ENCODE measurements at regions not wholly inside any gene's neighbourhood (a gene's known extent, or its start where the extent isn't known, plus 50 kb on each side); places are given as distances from the start of the nearest gene placed in this dataset.

GRCh38 chr17:27076814-27077213 lies 217.1 kb upstream of the WSB1 start (continued):
- TF ChIP-seq ZNF280A (IDR thresholded peaks at IDR 0.05; ENCODE audit: low read depth, partially characterized antibody) (no peak), HSF4 (CRISPR knock-in tag; IDR thresholded peaks at IDR 0.05; ENCODE audit: borderline replicate concordance) (no peak), NFIC (IDR thresholded peaks at IDR 0.05) (peak; percentile 94), KAT8 (IDR thresholded peaks at IDR 0.05; ENCODE audit: low read depth) (no peak), NFIX (CRISPR knock-in tag; IDR thresholded peaks at IDR 0.05; ENCODE audit: low read depth) (peak; percentile 91), TAF9B (IDR thresholded peaks at IDR 0.05; ENCODE audit: partially characterized antibody) (no peak), ZNF586 (CRISPR knock-in tag; conservative IDR thresholded peaks at IDR 0.05) (no peak)

GRCh38 chr17:27078296-27078695 lies 215.6 kb upstream of the WSB1 start:
- no peak overlapping the region for H3K27ac ChIP-seq (ENCODE audit: extremely low read depth, low read depth, low read length)
- in situ Hi-C loops (cut with MboI) (no loop called here), intact Hi-C loops (cut with micrococcal nuclease) (no loop called here)
- FAIRE-seq (no peak), DNase-seq (ENCODE audit: extremely low read depth in 1 of 4, low spot score in 3 of 4) (no peak), ATAC-seq (no peak)
- peaks cover 8% of the 10 kb centered on the region; the same call in 1 of the 2 replicates for H4K20me1 ChIP-seq (replicated peaks; ENCODE audit: control insufficient read depth, insufficient read depth, low read length)
- WGBS (ENCODE audit: insufficient coverage, low coverage, missing lambda C conversion rate) = 73% methylated on average over 2 of the region's 2 CpGs
- CTCF ChIA-PET (ENCODE audit: low intra/inter-chr PET ratio) = no interaction called here
- peaks cover 3% of the 10 kb centered on the region for H3K9me1 ChIP-seq (ENCODE audit: control insufficient read depth, insufficient read depth, low read length)
- H3K79me2 ChIP-seq (ENCODE audit: control insufficient read depth, insufficient read depth, low read length) = peaks cover 52% of the 10 kb centered on the region
- H3K4me2 ChIP-seq (ENCODE audit: insufficient read depth, low read length) = no peak overlapping the region
- H2AFZ ChIP-seq (ENCODE audit: low read depth, low read length) = no peak overlapping the region
- H3K4me3 ChIP-seq = no peak overlapping the region
- no TSS peak for BruUV-seq (replicated peaks)
- H3K9ac ChIP-seq (ENCODE audit: insufficient read depth in 1 of 2, low read depth in 2 of 2, low read length in 2 of 2) = no peak overlapping the region
- H3K27me3 ChIP-seq (ENCODE audit: control insufficient read depth in 2 of 2, insufficient read depth in 2 of 2, low read length in 2 of 2) = no peaks in the 10 kb centered on the region
- no peaks in the 10 kb centered on the region for H3K9me3 ChIP-seq (replicated peaks; ENCODE audit: control insufficient read depth, insufficient read depth, low read depth, low read length)
- POLR2A ChIA-PET = interaction anchor here (0.6 to 2.4 kb wide), 6 partner anchors 9 to 596 kb away, joined by 3 to 14 read pairs (median 4); no protein-coding TSS in a partner anchor
- H3K4me1 ChIP-seq (replicated peaks in 1 of 2; ENCODE audit: control insufficient read depth in 2 of 2, insufficient read depth in 2 of 2, low read length in 2 of 2) = no peaks in the 10 kb centered on the region; a peak in 1 of 5 replicates
- peaks cover 96% of the 10 kb centered on the region for H3K36me3 ChIP-seq (ENCODE audit: control insufficient read depth, insufficient read depth, low read length)
- no peak for TF ChIP-seq ZNF41 (CRISPR knock-in tag; conservative IDR thresholded peaks at IDR 0.05)
- TF ChIP-seq NCOA6 (IDR thresholded peaks at IDR 0.05) = no peak
- peak; percentile 18; the same call in 1 of the 2 replicates for TF ChIP-seq CHD2 (IDR thresholded peaks at IDR 0.05; ENCODE audit: low read depth, low read length)
- peak; percentile 52 for TF ChIP-seq POLR2B (IDR thresholded peaks at IDR 0.05; ENCODE audit: low read depth, partially characterized antibody)
- TF ChIP-seq RERE (CRISPR knock-in tag; IDR thresholded peaks at IDR 0.05; ENCODE audit: borderline replicate concordance) = peak; percentile 53; the same call in 1 of the 2 replicates
- TF ChIP-seq HDAC6 (IDR thresholded peaks at IDR 0.05; ENCODE audit: low read depth, low read length) = no peak
- TF ChIP-seq ZNF512 (tag; IDR thresholded peaks at IDR 0.05) = no peak

Data from K562 (cell line).